MG63 (cell line): ENCODE measurements at regions not wholly inside any gene's neighbourhood (a gene's known extent, or its start where the extent isn't known, plus 50 kb on each side); places are given as distances from the start of the nearest gene placed in this dataset.

Source experiments
- DNase-seq: peaks from one replicate; pipeline ENCODE4 v3.0.0-alpha.2; 2020
- H3K27me3 ChIP-seq: fragments of 250-450 bp; sonication (Bioruptor Pico); 2 replicates; pipeline ENCODE4 v1.5.1; 2020; ENCODE audit warnings: mild to moderate bottlenecking, moderate library complexity
- H3K36me3 ChIP-seq: fragments of 250-450 bp; sonication (Bioruptor Pico); 2 replicates; pipeline ENCODE4 v1.5.1; 2020; ENCODE audit warnings: mild to moderate bottlenecking, moderate library complexity
- H3K4me3 ChIP-seq: fragments of 250-450 bp; sonication (Bioruptor Pico); 2 replicates; pipeline ENCODE4 v1.5.1; 2020; ENCODE audit warnings: mild to moderate bottlenecking, moderate library complexity
- H3K9me3 ChIP-seq: fragments of 250-450 bp; sonication (Bioruptor Pico); 2 replicates; pipeline ENCODE4 v1.5.1; 2020; ENCODE audit warnings: mild to moderate bottlenecking, moderate library complexity

DNA sequence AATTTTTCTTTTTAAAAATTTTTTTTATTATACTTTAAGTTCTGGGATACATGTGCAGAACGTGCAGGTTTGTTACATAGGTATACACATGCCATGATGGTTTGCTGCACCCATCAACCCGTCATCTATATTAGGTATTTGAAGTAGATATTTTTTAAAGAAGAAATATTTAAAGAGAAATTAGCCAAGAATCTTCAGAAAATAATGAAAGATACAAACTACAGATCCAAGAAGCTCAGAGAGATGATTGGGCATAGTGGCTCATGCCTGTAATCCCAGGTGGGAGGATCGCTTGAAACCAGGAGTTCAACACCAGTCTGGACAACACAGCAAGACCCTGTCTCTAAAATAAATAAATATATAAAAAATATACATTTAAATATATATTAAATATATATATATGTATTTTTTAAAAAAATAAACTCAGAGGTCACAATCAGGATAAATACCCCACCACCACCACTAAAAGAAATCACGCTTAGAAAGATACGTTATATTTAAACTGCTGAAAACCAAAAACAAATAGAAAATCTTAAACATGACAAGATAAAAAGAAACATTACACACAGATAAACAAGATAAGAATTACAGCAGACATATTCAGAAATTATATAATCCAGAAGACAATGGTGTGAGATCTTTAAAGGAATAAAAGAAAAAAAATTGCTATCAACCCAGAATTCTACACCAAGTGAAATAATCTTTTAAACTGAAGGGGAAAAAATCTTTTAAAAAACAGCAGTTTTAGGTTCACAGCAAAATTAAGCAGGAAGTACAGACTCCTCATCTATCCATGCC lies 57.5 kb downstream of the CSF2 start:
- Histone ChIP-seq H3K36me3 (no peaks in the 10 kb centered on the region), H3K4me3 (no peak overlapping the region), H3K27me3 (peaks cover 5% of the 10 kb centered on the region; the same call in 1 of the 2 replicates), H3K9me3 (peaks cover 48% of the 10 kb centered on the region)
- DNase-seq, result no peak

DNA sequence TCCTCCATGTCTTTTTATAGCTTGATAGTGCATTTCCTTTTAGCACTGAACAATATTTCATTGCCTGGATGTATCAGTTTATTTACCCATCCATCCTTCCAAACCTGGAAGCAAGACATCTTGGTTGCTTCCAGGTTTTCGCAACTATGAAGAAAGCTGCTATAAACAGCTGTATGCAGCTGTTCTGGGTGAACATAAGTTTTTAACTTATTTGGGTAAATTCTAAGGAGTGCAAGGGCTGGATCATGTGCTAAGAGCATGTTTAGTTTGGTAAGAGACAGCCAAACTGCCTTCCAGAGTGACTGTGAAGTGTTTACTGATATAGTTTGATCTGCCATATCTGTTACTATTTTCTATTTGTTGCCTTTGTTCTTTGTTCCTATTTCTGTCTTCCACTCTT lies 58.5 kb downstream of the CSF2 start:
- no peak overlapping the region for H3K4me3 ChIP-seq
- no peaks in the 10 kb centered on the region for H3K27me3 ChIP-seq
- peaks cover 44% of the 10 kb centered on the region for H3K9me3 ChIP-seq
- H3K36me3 ChIP-seq, result no peaks in the 10 kb centered on the region
- no peak for DNase-seq

DNA sequence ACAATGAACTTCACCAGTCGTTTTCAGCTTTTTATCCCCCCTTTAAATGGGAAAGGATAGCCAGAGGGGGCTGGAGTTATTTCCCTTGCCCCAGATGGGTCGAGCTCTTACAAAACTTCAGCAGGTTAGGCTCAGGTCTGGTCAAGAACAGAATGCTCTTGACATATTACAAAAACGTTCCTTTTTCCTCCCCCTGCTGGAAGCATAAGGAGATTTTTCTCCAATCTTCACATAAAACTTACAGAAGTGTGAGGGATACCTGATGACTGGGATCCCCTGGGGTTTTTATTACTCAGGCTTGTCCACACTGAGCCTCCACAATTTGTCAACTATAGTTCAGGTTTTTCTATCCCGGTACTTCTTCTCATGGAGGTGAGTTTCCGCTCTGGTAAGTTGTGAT lies 60.8 kb downstream of the CSF2 start:
- H3K9me3 ChIP-seq, result peaks cover 33% of the 10 kb centered on the region
- DNase-seq, result no peak
- H3K36me3 ChIP-seq, result no peaks in the 10 kb centered on the region
- H3K27me3 ChIP-seq, result no peaks in the 10 kb centered on the region
- no peak overlapping the region for H3K4me3 ChIP-seq

DNA sequence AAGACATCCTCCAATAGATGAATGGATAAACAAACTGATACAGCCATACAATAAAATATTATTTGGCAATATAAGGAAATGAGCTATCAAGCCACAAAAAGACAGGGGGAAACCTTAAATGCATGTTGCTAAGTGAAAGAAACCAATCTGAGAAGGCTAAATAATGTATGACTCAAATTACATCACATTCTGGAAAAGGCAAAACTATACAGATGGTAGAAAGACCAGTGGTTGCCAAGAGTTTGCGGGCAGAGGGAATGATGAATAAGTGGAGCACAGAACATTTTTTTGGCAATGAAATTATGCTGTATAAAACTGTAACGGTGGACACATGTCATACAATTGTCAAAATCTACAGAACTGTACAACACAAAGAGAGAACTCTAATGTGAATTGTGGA lies 63.3 kb downstream of the CSF2 start:
- H3K27me3 ChIP-seq, result no peaks in the 10 kb centered on the region
- H3K36me3 ChIP-seq, result no peaks in the 10 kb centered on the region
- no peak overlapping the region for H3K4me3 ChIP-seq
- H3K9me3 ChIP-seq, result peaks cover 14% of the 10 kb centered on the region
- DNase-seq, result peak; percentile 92

DNA sequence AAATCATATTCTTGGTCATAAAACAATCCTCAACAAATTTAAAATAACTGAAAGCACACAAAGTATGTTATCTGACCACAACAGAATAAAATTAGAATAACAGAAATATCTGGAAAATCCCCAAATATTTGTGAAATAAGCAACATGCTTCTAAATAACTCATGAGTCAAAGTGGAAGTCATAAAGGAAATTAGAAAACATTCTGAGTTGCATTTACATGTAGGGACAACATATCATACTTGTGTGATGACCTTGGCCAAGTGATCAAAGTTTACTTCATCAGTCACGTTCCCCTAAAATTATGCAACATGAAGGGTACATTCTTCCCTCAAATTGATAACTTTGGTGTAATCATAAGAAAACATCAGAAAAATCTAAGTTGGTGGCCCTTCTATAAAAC lies 64.7 kb downstream of the CSF2 start:
- H3K36me3 ChIP-seq, result no peaks in the 10 kb centered on the region
- no peak overlapping the region for H3K4me3 ChIP-seq
- H3K27me3 ChIP-seq, result no peaks in the 10 kb centered on the region
- H3K9me3 ChIP-seq, result peaks cover 19% of the 10 kb centered on the region
- DNase-seq, result no peak
